HG02623 (cell line): ENCODE measurements at regions not wholly inside any gene's neighbourhood (a gene's known extent, or its start where the extent isn't known, plus 50 kb on each side); places are given as distances from the start of the nearest gene placed in this dataset.

Experiments used
- ATAC-seq: cut with Tn5 transposase; IDR thresholded peaks from one replicate; pipeline ENCODE4 v1.9.1; 2021; ENCODE audit warnings: moderate library complexity; ENCODE audit not compliant: unreplicated experiment

GRCh38 chr12:86349196-86349595 is 93.0 kb upstream of the MGAT4C start:
- ATAC-seq: no peak

- no peak for ATAC-seq
Measured at GRCh38 chr12:86333955-86334522, 77.8 kb upstream of the MGAT4C start.

GRCh38 chr12:86331457-86331856 is 75.3 kb upstream of the MGAT4C start:
- ATAC-seq: no peak

GRCh38 chr12:86331012-86331411 is 74.8 kb upstream of the MGAT4C start:
- ATAC-seq: no peak

- no peak for ATAC-seq
Measured at GRCh38 chr12:86312232-86312631, 56.0 kb upstream of the MGAT4C start.
